ENCODE measurements at regions not wholly inside any gene's neighbourhood (a gene's known extent, or its start where the extent isn't known, plus 50 kb on each side); places are given as distances from the start of the nearest gene placed in this dataset.
"Not testable (repeated sequence)": the region's sequence is repeated elsewhere in the genome, so short reads cannot be mapped to it uniquely, and the experiment has no call there.

- Histone ChIP-seq H3K4me1 (no peaks in the 10 kb centered on the region), H3K9me3 (replicated peaks) (no peaks in the 10 kb centered on the region), H3K4me3 (no peak overlapping the region), H3K27me3 (no peaks in the 10 kb centered on the region), H3K36me3 (no peaks in the 10 kb centered on the region), H3K27ac (no peak overlapping the region)
- no peak for DNase-seq
Observed at GRCh38 chr10:117819304-117819703, 227.4 kb downstream of the RAB11FIP2 start.

GRCh38 chr10:117823980-117824379, 222.8 kb downstream of the RAB11FIP2 start:
- Histone ChIP-seq H3K4me1 (no peaks in the 10 kb centered on the region), H3K4me3 (no peak overlapping the region), H3K36me3 (no peaks in the 10 kb centered on the region), H3K27me3 (no peaks in the 10 kb centered on the region), H3K9me3 (replicated peaks) (no peaks in the 10 kb centered on the region), H3K27ac (no peak overlapping the region)
- DNase-seq = no peak

- no peak overlapping the region for H3K27ac ChIP-seq
- no peaks in the 10 kb centered on the region for H3K27me3 ChIP-seq
Observed at GRCh38 chr10:117830205-117830604, 216.5 kb downstream of the RAB11FIP2 start.

GRCh38 chr10:117830787-117831212, 215.9 kb downstream of the RAB11FIP2 start:
- H3K27ac ChIP-seq = no peak overlapping the region
- no peaks in the 10 kb centered on the region for H3K27me3 ChIP-seq
- H3K36me3 ChIP-seq = no peaks in the 10 kb centered on the region
- H3K9me3 ChIP-seq (replicated peaks) = no peaks in the 10 kb centered on the region
- H3K4me3 ChIP-seq = no peak overlapping the region
- no peak for DNase-seq
- no peaks in the 10 kb centered on the region for H3K4me1 ChIP-seq

More at GRCh38 chr10:117830205-117830604, 216.5 kb downstream of the RAB11FIP2 start:
- Histone ChIP-seq H3K4me1 (no peaks in the 10 kb centered on the region), H3K9me3 (replicated peaks) (no peaks in the 10 kb centered on the region), H3K4me3 (no peak overlapping the region), H3K36me3 (no peaks in the 10 kb centered on the region)
- no peak for DNase-seq

- H3K4me1 ChIP-seq; H3K27me3 ChIP-seq; H3K27ac ChIP-seq; H3K9me3 ChIP-seq (replicated peaks); H3K36me3 ChIP-seq; DNase-seq; H3K4me3 ChIP-seq: not testable (repeated sequence)
Observed at GRCh38 chr10:117838500-117839498, 207.9 kb downstream of the RAB11FIP2 start.

- not testable (repeated sequence) for H3K4me3 ChIP-seq; H3K27me3 ChIP-seq; DNase-seq; H3K36me3 ChIP-seq; H3K27ac ChIP-seq; H3K9me3 ChIP-seq (replicated peaks); H3K4me1 ChIP-seq
Observed at GRCh38 chr10:117856426-117856825, 190.3 kb downstream of the RAB11FIP2 start.

- H3K4me3 ChIP-seq = no peak overlapping the region
Observed at GRCh38 chr10:117860135-117860534, 186.6 kb downstream of the RAB11FIP2 start.

GRCh38 chr10:117860823-117861222, 185.9 kb downstream of the RAB11FIP2 start:
- Histone ChIP-seq H3K4me3 (no peak overlapping the region), H3K4me1 (no peaks in the 10 kb centered on the region), H3K9me3 (replicated peaks) (no peaks in the 10 kb centered on the region), H3K36me3 (no peaks in the 10 kb centered on the region), H3K27ac (no peak overlapping the region), H3K27me3 (peaks cover 5% of the 10 kb centered on the region; the same call in 1 of the 2 replicates)
- DNase-seq = peak in 1 of 2 experiments; percentile 43

More at GRCh38 chr10:117860135-117860534, 186.6 kb downstream of the RAB11FIP2 start:
- Histone ChIP-seq H3K9me3 (replicated peaks) (no peaks in the 10 kb centered on the region), H3K27me3 (peaks cover 5% of the 10 kb centered on the region; the same call in 1 of the 2 replicates), H3K27ac (no peak overlapping the region), H3K36me3 (no peaks in the 10 kb centered on the region), H3K4me1 (no peaks in the 10 kb centered on the region)
- DNase-seq = no peak

- no peaks in the 10 kb centered on the region for H3K4me1 ChIP-seq
- no peak for DNase-seq
Observed at GRCh38 chr10:117861329-117861728, 185.4 kb downstream of the RAB11FIP2 start.

GRCh38 chr10:117863771-117864170, 183.0 kb downstream of the RAB11FIP2 start:
- no peak for DNase-seq
- H3K27ac ChIP-seq = no peak overlapping the region
- H3K9me3 ChIP-seq (replicated peaks) = no peaks in the 10 kb centered on the region
- H3K36me3 ChIP-seq = no peaks in the 10 kb centered on the region
- no peaks in the 10 kb centered on the region for H3K4me1 ChIP-seq
- H3K4me3 ChIP-seq = no peak overlapping the region
- H3K27me3 ChIP-seq = peaks cover 5% of the 10 kb centered on the region; the same call in 1 of the 2 replicates

More at GRCh38 chr10:117861329-117861728, 185.4 kb downstream of the RAB11FIP2 start:
- Histone ChIP-seq H3K36me3 (no peaks in the 10 kb centered on the region), H3K27me3 (peaks cover 5% of the 10 kb centered on the region; the same call in 1 of the 2 replicates), H3K27ac (no peak overlapping the region), H3K9me3 (replicated peaks) (no peaks in the 10 kb centered on the region), H3K4me3 (no peak overlapping the region)

GRCh38 chr10:117865945-117866344, 180.8 kb downstream of the RAB11FIP2 start:
- no peaks in the 10 kb centered on the region for H3K9me3 ChIP-seq (replicated peaks)
- no peaks in the 10 kb centered on the region for H3K36me3 ChIP-seq
- H3K27ac ChIP-seq = no peak overlapping the region
- no peaks in the 10 kb centered on the region for H3K4me1 ChIP-seq
- peaks cover 5% of the 10 kb centered on the region; the same call in 1 of the 2 replicates for H3K27me3 ChIP-seq
- H3K4me3 ChIP-seq = no peak overlapping the region
- no peak for DNase-seq

GRCh38 chr10:117868151-117868550, 178.6 kb downstream of the RAB11FIP2 start:
- H3K4me1 ChIP-seq = no peaks in the 10 kb centered on the region
- DNase-seq = no peak
- H3K27me3 ChIP-seq = no peaks in the 10 kb centered on the region
- H3K4me3 ChIP-seq = no peak overlapping the region
- H3K27ac ChIP-seq = no peak overlapping the region
- no peaks in the 10 kb centered on the region; the same call in 1 of the 2 replicates for H3K9me3 ChIP-seq (replicated peaks)
- no peaks in the 10 kb centered on the region for H3K36me3 ChIP-seq

- Histone ChIP-seq H3K27me3 (no peaks in the 10 kb centered on the region; the same call in 1 of the 2 replicates), H3K4me1 (no peaks in the 10 kb centered on the region), H3K27ac (no peak overlapping the region), H3K36me3 (no peaks in the 10 kb centered on the region), H3K4me3 (no peak overlapping the region), H3K9me3 (replicated peaks) (no peaks in the 10 kb centered on the region; the same call in 1 of the 2 replicates)
- DNase-seq = no peak
Observed at GRCh38 chr10:117875793-117876192, 170.9 kb downstream of the RAB11FIP2 start.

GRCh38 chr10:117876210-117876609, 170.5 kb downstream of the RAB11FIP2 start:
- no peaks in the 10 kb centered on the region for H3K36me3 ChIP-seq
- H3K27me3 ChIP-seq = no peaks in the 10 kb centered on the region; the same call in 1 of the 2 replicates
- no peaks in the 10 kb centered on the region; the same call in 1 of the 2 replicates for H3K9me3 ChIP-seq (replicated peaks)
- no peak overlapping the region for H3K27ac ChIP-seq
- H3K4me3 ChIP-seq = no peak overlapping the region
- DNase-seq = no peak
- no peaks in the 10 kb centered on the region for H3K4me1 ChIP-seq

GRCh38 chr10:117878626-117879025, 168.1 kb downstream of the RAB11FIP2 start:
- Histone ChIP-seq H3K27ac (no peak overlapping the region), H3K27me3 (no peaks in the 10 kb centered on the region; the same call in 1 of the 2 replicates), H3K36me3 (no peaks in the 10 kb centered on the region), H3K4me3 (no peak overlapping the region), H3K4me1 (no peaks in the 10 kb centered on the region), H3K9me3 (replicated peaks) (no peaks in the 10 kb centered on the region)
- no peak for DNase-seq
